Calu3 (cell line): ENCODE measurements at regions not wholly inside any gene's neighbourhood (a gene's known extent, or its start where the extent isn't known, plus 50 kb on each side); places are given as distances from the start of the nearest gene placed in this dataset.

Source experiments
- BruUV-seq: library from RNA; stranded (reverse); fragments of 400-500 nt; replicated peaks from 2 replicates; lab custom pipeline; 2021; lab: Mats Ljungman, UMichigan
- CTCF ChIA-PET: fragments of 300-600 bp; sonication (Branson Sonifier 250); formaldehyde crosslinking; loops from one replicate; lab custom pipeline; 2022; ENCODE audit warnings: antibody characterized with exemption; lab: Charles Lee
- DNase-seq: peaks from one replicate; pipeline ENCODE4 v3.0.0; 2022
- H3K27ac Mint-ChIP-seq: one replicate; pipeline ENCODE4 v1.8.0; 2022; ENCODE audit warnings: mixed read lengths; ENCODE audit not compliant: unreplicated experiment
- H3K27me3 Mint-ChIP-seq: one replicate; pipeline ENCODE4 v1.8.0; 2022; ENCODE audit warnings: mixed read lengths; ENCODE audit not compliant: unreplicated experiment
- H3K36me3 Mint-ChIP-seq: one replicate; pipeline ENCODE4 v1.8.0; 2022; ENCODE audit warnings: mild to moderate bottlenecking, moderate library complexity, mixed read lengths; ENCODE audit not compliant: insufficient read depth, unreplicated experiment
- H3K4me1 Mint-ChIP-seq: one replicate; pipeline ENCODE4 v1.8.0; 2022; ENCODE audit warnings: mild to moderate bottlenecking, low read depth, mixed read lengths; ENCODE audit not compliant: unreplicated experiment
- H3K4me3 Mint-ChIP-seq: one replicate; pipeline ENCODE4 v1.8.0; 2022; ENCODE audit warnings: mild to moderate bottlenecking, low read depth, moderate library complexity, mixed read lengths; ENCODE audit not compliant: unreplicated experiment
- H3K9me3 Mint-ChIP-seq: one replicate; pipeline ENCODE4 v1.8.0; 2022; ENCODE audit warnings: low read depth, mixed read lengths; ENCODE audit not compliant: unreplicated experiment
- CTCF ChIP-seq: fragments of 200-600 bp; IDR thresholded peaks from one replicate; pipeline ENCODE4 v1.8.0; 2022; ENCODE audit warnings: antibody characterized with exemption; ENCODE audit not compliant: unreplicated experiment
- intact Hi-C: fragments of 100-400 bp; cut with micrococcal nuclease; formaldehyde crosslinking; loops from one replicate; pipeline ENCODE4 v1.10.0; 2022; ENCODE audit not compliant: unreplicated experiment

DNA sequence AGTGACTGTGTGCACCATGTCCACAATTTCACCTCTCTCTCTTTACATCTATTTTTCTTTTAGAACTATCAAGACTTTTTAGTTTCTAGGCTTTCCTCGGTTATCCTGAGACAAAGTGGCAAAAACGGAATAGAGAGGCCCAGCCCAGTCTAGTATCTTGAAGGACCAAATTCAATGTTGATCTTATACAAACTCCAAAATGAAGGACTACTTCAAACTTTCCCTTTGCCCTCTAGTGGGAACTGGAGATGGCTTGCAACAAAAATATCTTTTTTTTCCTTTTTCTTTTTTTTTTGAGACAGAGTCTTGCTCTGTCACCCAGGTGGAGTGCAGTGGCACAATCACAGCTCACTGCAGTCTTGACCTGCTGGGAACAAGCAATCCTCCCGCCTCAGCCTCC lies 338.5 kb upstream of the UMPS start:
- Mint-ChIP-seq H3K4me1 (no peaks in the 10 kb centered on the region), H3K27ac (no peak overlapping the region), H3K4me3 (no peak overlapping the region), H3K27me3 (peaks cover 85% of the 10 kb centered on the region), H3K9me3 (no peaks in the 10 kb centered on the region), H3K36me3 (no peaks in the 10 kb centered on the region)
- TF ChIP-seq CTCF = no peak
- CTCF ChIA-PET = no interaction called here
- no TSS peak for BruUV-seq
- intact Hi-C loops = no loop called here
- DNase-seq = no peak

- H3K4me1 Mint-ChIP-seq = no peaks in the 10 kb centered on the region
- no peak for TF ChIP-seq CTCF
- H3K27me3 Mint-ChIP-seq = peaks cover 85% of the 10 kb centered on the region
- CTCF ChIA-PET = interaction anchor here (0.9 kb wide), 1 partner anchor 9 kb away, joined by 3 read pairs; no protein-coding TSS in a partner anchor
- no peak for DNase-seq
- no TSS peak for BruUV-seq
- H3K4me3 Mint-ChIP-seq = no peak overlapping the region
- H3K36me3 Mint-ChIP-seq = no peaks in the 10 kb centered on the region
- H3K27ac Mint-ChIP-seq = no peak overlapping the region
- intact Hi-C loops = no loop called here
- no peaks in the 10 kb centered on the region for H3K9me3 Mint-ChIP-seq
These were observed 336.9 kb upstream of the UMPS start for GRCh38 chr3:124393340-124393739.

GRCh38 chr3:124395162-124395561 lies 335.1 kb upstream of the UMPS start:
- no peaks in the 10 kb centered on the region for H3K36me3 Mint-ChIP-seq
- BruUV-seq = no TSS peak
- H3K27me3 Mint-ChIP-seq = peaks cover 83% of the 10 kb centered on the region
- H3K27ac Mint-ChIP-seq = no peak overlapping the region
- H3K9me3 Mint-ChIP-seq = no peaks in the 10 kb centered on the region
- no peaks in the 10 kb centered on the region for H3K4me1 Mint-ChIP-seq
- intact Hi-C loops = no loop called here
- CTCF ChIA-PET = no interaction called here
- no peak for DNase-seq
- no peak for TF ChIP-seq CTCF
- H3K4me3 Mint-ChIP-seq = no peak overlapping the region

GRCh38 chr3:124395584-124396338 lies 334.5 kb upstream of the UMPS start:
- DNase-seq = no peak
- peaks cover 83% of the 10 kb centered on the region for H3K27me3 Mint-ChIP-seq
- no peaks in the 10 kb centered on the region for H3K36me3 Mint-ChIP-seq
- H3K4me3 Mint-ChIP-seq = no peak overlapping the region
- no peak overlapping the region for H3K27ac Mint-ChIP-seq
- CTCF ChIA-PET = no interaction called here
- intact Hi-C loops = no loop called here
- TF ChIP-seq CTCF = no peak
- BruUV-seq = no TSS peak
- no peaks in the 10 kb centered on the region for H3K4me1 Mint-ChIP-seq
- H3K9me3 Mint-ChIP-seq = no peaks in the 10 kb centered on the region
